ENCODE measurements at regions not wholly inside any gene's neighbourhood (a gene's known extent, or its start where the extent isn't known, plus 50 kb on each side); places are given as distances from the start of the nearest gene placed in this dataset.
"Not testable (repeated sequence)": the region's sequence is repeated elsewhere in the genome, so short reads cannot be mapped to it uniquely, and the experiment has no call there.

DNA sequence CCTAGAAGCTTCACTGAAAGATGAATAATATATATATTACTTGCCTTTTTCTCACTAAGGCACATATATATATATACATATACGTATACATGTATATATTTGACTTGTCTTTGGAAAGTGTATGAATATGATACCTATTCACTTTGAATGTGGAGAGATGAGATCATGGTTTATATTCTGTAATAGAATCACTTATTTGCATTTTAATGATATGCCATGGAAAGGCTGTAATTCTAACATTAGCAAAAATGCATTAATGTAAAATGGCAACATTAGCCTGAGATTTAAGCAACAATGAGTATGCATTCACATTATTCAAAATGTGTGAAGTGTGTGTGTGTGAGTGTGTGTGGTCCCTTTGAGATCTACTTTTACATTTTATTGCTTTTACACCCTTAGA lies 54.5 kb upstream of the PRKD1 start:
- no peaks in the 10 kb centered on the region for H3K27me3 Mint-ChIP-seq (ENCODE audit: insufficient read depth, unreplicated experiment)
- H3K4me3 Mint-ChIP-seq (ENCODE audit: unreplicated experiment): no peak overlapping the region
- H3K4me1 Mint-ChIP-seq (ENCODE audit: insufficient read depth, unreplicated experiment): no peaks in the 10 kb centered on the region
- ChIA-PET POLR2A (no interaction called here), CTCF (interaction anchor here (1.0 kb wide), 1 partner anchor 54 kb away, joined by 3 read pairs; no protein-coding TSS in a partner anchor)
- intact Hi-C loops (cut with micrococcal nuclease): no loop called here
- TF ChIP-seq, protein P1, sequence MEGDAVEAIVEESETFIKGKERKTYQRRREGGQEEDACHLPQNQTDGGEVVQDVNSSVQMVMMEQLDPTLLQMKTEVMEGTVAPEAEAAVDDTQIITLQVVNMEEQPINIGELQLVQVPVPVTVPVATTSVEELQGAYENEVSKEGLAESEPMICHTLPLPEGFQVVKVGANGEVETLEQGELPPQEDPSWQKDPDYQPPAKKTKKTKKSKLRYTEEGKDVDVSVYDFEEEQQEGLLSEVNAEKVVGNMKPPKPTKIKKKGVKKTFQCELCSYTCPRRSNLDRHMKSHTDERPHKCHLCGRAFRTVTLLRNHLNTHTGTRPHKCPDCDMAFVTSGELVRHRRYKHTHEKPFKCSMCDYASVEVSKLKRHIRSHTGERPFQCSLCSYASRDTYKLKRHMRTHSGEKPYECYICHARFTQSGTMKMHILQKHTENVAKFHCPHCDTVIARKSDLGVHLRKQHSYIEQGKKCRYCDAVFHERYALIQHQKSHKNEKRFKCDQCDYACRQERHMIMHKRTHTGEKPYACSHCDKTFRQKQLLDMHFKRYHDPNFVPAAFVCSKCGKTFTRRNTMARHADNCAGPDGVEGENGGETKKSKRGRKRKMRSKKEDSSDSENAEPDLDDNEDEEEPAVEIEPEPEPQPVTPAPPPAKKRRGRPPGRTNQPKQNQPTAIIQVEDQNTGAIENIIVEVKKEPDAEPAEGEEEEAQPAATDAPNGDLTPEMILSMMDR (IDR thresholded peaks at IDR 0.05; ENCODE audit: unreplicated experiment): no peak
- no TSS peak for BruUV-seq (replicated peaks)
- H3K9me3 Mint-ChIP-seq (ENCODE audit: unreplicated experiment): peaks cover 5% of the 10 kb centered on the region
- no peak overlapping the region for H3K27ac Mint-ChIP-seq (ENCODE audit: low read depth, unreplicated experiment)
- no peaks in the 10 kb centered on the region for H3K36me3 Mint-ChIP-seq (ENCODE audit: insufficient read depth, unreplicated experiment)
- DNase-seq (ENCODE audit: unreplicated experiment): no peak

DNA sequence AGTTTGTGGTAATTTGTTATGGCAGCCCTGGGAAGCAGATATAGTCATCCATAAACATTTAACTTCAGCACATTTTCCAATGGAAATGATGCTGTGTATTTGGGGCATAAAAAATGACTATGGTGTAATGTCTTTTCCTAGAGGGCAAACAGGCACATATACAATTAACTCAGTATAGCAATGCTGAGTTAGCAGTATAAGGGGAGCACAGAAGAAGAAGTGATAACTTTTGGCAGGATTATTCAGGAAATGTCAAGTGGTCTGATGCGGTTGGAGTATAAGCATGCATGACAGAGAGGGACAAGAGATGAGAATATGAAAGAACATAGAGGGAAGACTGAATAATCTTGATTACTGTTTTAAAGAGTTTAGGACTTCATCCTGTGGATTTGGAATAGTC lies 55.3 kb upstream of the PRKD1 start:
- TF ChIP-seq, protein P1 (IDR thresholded peaks at IDR 0.05; ENCODE audit: unreplicated experiment): no peak
- POLR2A ChIA-PET: no interaction called here
- Mint-ChIP-seq H3K4me1 (ENCODE audit: insufficient read depth, unreplicated experiment) (no peaks in the 10 kb centered on the region), H3K27ac (ENCODE audit: low read depth, unreplicated experiment) (no peak overlapping the region), H3K9me3 (ENCODE audit: unreplicated experiment) (no peaks in the 10 kb centered on the region), H3K4me3 (ENCODE audit: unreplicated experiment) (no peak overlapping the region), H3K36me3 (ENCODE audit: insufficient read depth, unreplicated experiment) (no peaks in the 10 kb centered on the region), H3K27me3 (ENCODE audit: insufficient read depth, unreplicated experiment) (no peaks in the 10 kb centered on the region)
- CTCF ChIA-PET: interaction anchor here (1.0 kb wide), 1 partner anchor 54 kb away, joined by 3 read pairs; no protein-coding TSS in a partner anchor
- BruUV-seq (replicated peaks): no TSS peak
- intact Hi-C loops (cut with micrococcal nuclease): no loop called here
- DNase-seq (ENCODE audit: unreplicated experiment): no peak

DNA sequence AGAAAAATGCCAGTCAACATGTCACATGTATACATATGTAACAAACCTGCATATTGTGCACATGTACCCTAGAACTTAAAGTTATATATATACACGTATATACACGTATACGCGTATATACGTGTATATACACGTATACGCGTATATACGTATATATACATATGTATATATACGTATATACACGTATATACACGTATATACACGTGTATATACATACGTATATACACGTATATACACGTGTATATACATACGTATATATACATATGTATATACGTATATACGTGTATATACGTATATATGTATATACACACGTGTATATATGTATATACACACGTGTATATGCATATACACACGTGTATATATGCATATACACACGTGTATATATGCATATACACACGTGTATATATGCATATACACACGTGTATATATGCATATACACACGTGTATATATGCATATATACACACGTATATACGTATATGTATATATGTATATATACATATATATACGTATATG lies 62.8 kb upstream of the PRKD1 start:
- H3K27me3 Mint-ChIP-seq (ENCODE audit: insufficient read depth, unreplicated experiment); H3K27ac Mint-ChIP-seq (ENCODE audit: low read depth, unreplicated experiment); H3K36me3 Mint-ChIP-seq (ENCODE audit: insufficient read depth, unreplicated experiment); POLR2A ChIA-PET; H3K9me3 Mint-ChIP-seq (ENCODE audit: unreplicated experiment); DNase-seq (ENCODE audit: unreplicated experiment); intact Hi-C loops (cut with micrococcal nuclease); BruUV-seq (replicated peaks); H3K4me1 Mint-ChIP-seq (ENCODE audit: insufficient read depth, unreplicated experiment); H3K4me3 Mint-ChIP-seq (ENCODE audit: unreplicated experiment): not testable (repeated sequence)
- CTCF ChIA-PET: interaction anchor here (0.6 kb wide), 1 partner anchor 452 kb away, joined by 3 read pairs; no protein-coding TSS in a partner anchor

DNA sequence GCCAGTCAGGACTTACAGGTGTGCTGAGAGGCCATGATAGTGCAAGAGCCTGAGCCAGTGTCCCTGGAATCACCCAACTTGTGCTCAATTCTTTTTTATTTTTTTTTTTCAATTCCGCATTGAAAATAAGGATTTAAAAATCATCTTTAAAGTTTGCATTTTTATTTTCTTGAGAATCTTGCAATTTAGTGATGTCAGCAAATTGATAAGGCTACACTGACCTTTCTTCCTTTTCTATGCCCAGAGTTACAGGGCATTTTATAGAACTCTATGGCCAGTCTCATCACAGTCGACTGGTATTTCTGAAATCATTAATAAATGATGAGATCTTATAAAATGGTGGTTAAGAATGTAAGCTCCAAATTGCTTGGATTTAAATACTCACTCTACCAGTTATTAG lies 63.3 kb upstream of the PRKD1 start:
- no TSS peak for BruUV-seq (replicated peaks)
- DNase-seq (ENCODE audit: unreplicated experiment): no peak
- POLR2A ChIA-PET: no interaction called here
- no peaks in the 10 kb centered on the region for H3K27me3 Mint-ChIP-seq (ENCODE audit: insufficient read depth, unreplicated experiment)
- TF ChIP-seq, protein P1 (IDR thresholded peaks at IDR 0.05; ENCODE audit: unreplicated experiment): no peak
- H3K4me1 Mint-ChIP-seq (ENCODE audit: insufficient read depth, unreplicated experiment): no peaks in the 10 kb centered on the region
- CTCF ChIA-PET: no interaction called here
- H3K27ac Mint-ChIP-seq (ENCODE audit: low read depth, unreplicated experiment): no peak overlapping the region
- intact Hi-C loops (cut with micrococcal nuclease): no loop called here
- no peaks in the 10 kb centered on the region for H3K9me3 Mint-ChIP-seq (ENCODE audit: unreplicated experiment)
- H3K36me3 Mint-ChIP-seq (ENCODE audit: insufficient read depth, unreplicated experiment): no peaks in the 10 kb centered on the region
- no peak overlapping the region for H3K4me3 Mint-ChIP-seq (ENCODE audit: unreplicated experiment)

DNA sequence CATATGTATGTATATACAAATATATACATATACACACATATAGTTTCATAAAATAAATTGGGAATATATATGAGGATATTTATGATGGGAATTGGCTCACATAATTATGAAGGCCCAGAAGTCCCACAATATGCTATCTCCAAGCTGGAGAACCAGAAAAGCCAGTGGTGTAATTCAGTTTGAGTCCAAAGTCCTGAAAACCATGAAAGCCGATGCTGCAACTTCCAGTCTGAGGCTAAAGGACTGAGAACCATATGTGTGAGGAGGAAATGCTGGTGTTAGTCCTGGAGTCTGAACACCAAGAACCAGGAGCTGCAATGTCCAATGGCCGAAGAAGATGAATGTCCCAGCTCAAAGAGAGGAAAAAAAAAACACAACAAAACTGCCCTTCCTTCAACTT lies 65.5 kb upstream of the PRKD1 start:
- Mint-ChIP-seq H3K36me3 (ENCODE audit: insufficient read depth, unreplicated experiment) (no peaks in the 10 kb centered on the region), H3K4me1 (ENCODE audit: insufficient read depth, unreplicated experiment) (no peaks in the 10 kb centered on the region), H3K27ac (ENCODE audit: low read depth, unreplicated experiment) (no peak overlapping the region), H3K9me3 (ENCODE audit: unreplicated experiment) (no peaks in the 10 kb centered on the region), H3K27me3 (ENCODE audit: insufficient read depth, unreplicated experiment) (no peaks in the 10 kb centered on the region), H3K4me3 (ENCODE audit: unreplicated experiment) (no peak overlapping the region)
- BruUV-seq (replicated peaks): no TSS peak
- POLR2A ChIA-PET: no interaction called here
- intact Hi-C loops (cut with micrococcal nuclease): no loop called here
- no peak for DNase-seq (ENCODE audit: unreplicated experiment)
- CTCF ChIA-PET: no interaction called here
- TF ChIP-seq, protein P1 (IDR thresholded peaks at IDR 0.05; ENCODE audit: unreplicated experiment): no peak
